ENCODE measurements at regions not wholly inside any gene's neighbourhood (a gene's known extent, or its start where the extent isn't known, plus 50 kb on each side); places are given as distances from the start of the nearest gene placed in this dataset.

DNA sequence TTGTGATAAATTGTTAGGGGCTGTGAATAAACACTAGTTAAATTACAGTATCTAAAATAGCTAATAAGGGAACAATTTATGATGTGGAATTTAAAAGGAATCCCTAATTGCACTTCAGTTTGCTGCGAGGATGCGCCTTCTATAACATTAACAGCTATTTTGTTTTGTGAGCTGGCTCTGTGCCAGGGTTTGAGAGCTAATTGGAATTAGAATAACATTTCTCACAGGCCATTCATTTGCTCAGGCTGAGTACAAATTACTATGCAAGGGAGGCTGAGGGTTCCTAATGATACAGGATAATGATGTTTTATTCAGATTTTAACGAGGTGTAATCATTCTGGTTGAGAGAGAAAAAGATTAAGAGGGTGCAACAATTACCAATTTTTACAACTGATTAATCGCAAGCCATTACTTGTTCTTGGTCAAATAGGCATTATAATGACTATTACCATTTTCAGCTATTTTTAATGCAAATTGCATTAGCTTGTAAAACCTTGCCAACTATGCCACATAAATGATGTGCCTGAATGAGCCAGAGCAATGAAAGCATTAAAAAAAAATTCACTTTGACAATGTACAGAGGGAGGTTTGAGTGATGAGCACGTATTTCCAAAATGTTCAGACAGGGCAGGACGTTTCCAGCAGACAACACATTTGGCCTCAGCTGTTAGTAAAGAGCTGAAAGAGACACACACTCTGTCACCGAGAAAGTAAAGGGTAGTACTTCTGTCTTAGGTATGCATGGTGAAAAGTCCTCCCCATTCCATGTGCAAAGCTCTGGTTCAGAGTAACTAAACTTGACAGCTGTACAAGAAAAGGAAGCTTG, 576.5 kb downstream of the TLE1 start:
- no peak for TF ChIP-seq POLR2A (IDR thresholded peaks at IDR 0.05)
- TF ChIP-seq CTCF (IDR thresholded peaks at IDR 0.05) = no peak

All from adrenal gland (tissue), 5 donors.